Left lobe of liver (tissue), 2 donors: ENCODE measurements at regions not wholly inside any gene's neighbourhood (a gene's known extent, or its start where the extent isn't known, plus 50 kb on each side); places are given as distances from the start of the nearest gene placed in this dataset.
"Not testable (repeated sequence)": the region's sequence is repeated elsewhere in the genome, so short reads cannot be mapped to it uniquely, and the experiment has no call there.

Source experiments
- ATAC-seq: fragments of 200-7000 bp; cut with Tn5 transposase; one replicate; pipeline ENCODE4 v1.9.1; 2020; ENCODE audit warnings: mild to moderate bottlenecking, moderate library complexity
- DNase-seq: peaks from one replicate; pipeline ENCODE4 v3.0.0-alpha.2; 2020; ENCODE audit warnings: low spot score
- donor health status: DM: no; HTN: no; CAD: no; lungs with moderate emphysema.
- donor health status: DM: no; HTN: yes; CAD: no.

GRCh38 chr11:129631201-129631600, 184.4 kb upstream of the TMEM45B start:
- DNase-seq, result no peak
- ATAC-seq, result no peak

GRCh38 chr11:129636926-129637325, 178.7 kb upstream of the TMEM45B start:
- no peak for ATAC-seq

GRCh38 chr11:129637473-129637872, 178.2 kb upstream of the TMEM45B start:
- DNase-seq, result no peak
- no peak for ATAC-seq

More at GRCh38 chr11:129636926-129637325, 178.7 kb upstream of the TMEM45B start:
- no peak for DNase-seq

GRCh38 chr11:129637983-129638776, 177.5 kb upstream of the TMEM45B start:
- DNase-seq (no peak), ATAC-seq (no peak)

- DNase-seq, result no peak
Measured at GRCh38 chr11:129639300-129639699, 176.3 kb upstream of the TMEM45B start.

GRCh38 chr11:129640671-129641070, 175.0 kb upstream of the TMEM45B start:
- no peak for ATAC-seq
- no peak for DNase-seq

More at GRCh38 chr11:129639300-129639699, 176.3 kb upstream of the TMEM45B start:
- no peak for ATAC-seq

GRCh38 chr11:129643031-129643721, 172.5 kb upstream of the TMEM45B start:
- ATAC-seq (no peak), DNase-seq (no peak)

DNA sequence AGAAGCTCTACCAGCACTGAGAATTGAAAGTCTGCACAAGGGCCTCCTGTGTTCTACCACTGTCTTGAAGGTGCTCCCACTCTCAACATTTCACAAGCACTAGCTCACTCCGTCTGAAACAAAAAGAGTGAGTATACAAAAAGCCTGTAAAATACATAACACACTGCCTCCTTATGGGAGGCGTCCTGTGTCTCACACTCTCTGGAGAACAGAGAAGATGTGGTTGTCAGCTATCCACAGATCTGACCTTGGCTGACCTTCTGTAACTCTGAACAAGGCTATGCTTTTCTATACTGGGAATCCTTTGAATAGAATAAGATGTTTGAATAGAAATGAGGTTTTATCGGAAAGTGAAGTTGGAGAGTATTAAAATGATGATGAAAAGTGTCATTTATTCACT, 171.3 kb upstream of the TMEM45B start:
- no peak for DNase-seq
- no peak for ATAC-seq

- no peak for DNase-seq
- ATAC-seq, result no peak
Measured at GRCh38 chr11:129645943-129646342, 169.7 kb upstream of the TMEM45B start.

DNA sequence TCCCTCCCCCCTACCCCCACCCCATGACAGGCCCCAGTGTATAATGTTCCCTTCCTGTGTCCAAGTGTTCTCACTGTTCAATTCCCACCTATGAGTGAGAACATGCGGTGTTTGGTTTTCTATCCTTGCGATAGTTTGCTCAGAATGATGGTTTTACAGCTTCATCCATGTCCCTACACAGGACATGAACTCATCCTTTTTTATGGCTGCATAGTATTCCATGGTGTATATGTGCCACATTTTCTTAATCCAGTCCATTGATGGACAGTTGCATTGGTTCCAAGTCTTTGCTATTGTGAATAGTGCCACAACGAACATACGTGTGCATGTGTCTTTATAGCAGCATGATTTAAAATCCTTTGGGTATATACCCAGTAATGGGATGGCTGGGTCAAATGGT, 165.6 kb upstream of the TMEM45B start:
- not testable (repeated sequence) for DNase-seq, ATAC-seq

- DNase-seq, result no peak
- no peak for ATAC-seq
Measured at GRCh38 chr11:129652835-129653234, 162.8 kb upstream of the TMEM45B start.

DNA sequence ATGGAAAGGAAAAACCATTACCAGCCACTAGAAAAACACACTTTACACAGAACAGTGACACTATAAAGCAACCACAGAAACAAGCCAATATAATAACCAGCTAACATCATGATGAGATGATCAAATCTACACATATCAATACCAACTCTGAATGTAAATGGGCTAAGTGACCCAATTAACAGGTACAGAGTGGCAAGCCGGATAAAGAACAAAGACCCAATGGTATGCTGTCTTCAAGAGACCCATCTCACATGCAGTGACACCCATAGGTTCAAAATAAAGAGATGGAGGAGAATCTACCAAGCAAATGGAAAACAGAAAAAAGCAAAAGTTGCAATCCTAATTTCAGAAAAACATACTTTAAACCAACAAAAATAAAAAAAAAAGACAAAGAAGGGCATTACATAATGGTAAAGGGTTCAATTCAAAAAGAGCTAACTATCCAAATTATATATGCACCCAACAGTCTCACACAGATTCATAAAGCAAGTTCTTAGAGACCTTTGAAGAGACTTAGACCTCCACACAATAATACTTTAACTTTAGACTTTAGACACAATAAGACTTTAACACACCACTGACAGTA, 160.3 kb upstream of the TMEM45B start:
- no peak for ATAC-seq

DNA sequence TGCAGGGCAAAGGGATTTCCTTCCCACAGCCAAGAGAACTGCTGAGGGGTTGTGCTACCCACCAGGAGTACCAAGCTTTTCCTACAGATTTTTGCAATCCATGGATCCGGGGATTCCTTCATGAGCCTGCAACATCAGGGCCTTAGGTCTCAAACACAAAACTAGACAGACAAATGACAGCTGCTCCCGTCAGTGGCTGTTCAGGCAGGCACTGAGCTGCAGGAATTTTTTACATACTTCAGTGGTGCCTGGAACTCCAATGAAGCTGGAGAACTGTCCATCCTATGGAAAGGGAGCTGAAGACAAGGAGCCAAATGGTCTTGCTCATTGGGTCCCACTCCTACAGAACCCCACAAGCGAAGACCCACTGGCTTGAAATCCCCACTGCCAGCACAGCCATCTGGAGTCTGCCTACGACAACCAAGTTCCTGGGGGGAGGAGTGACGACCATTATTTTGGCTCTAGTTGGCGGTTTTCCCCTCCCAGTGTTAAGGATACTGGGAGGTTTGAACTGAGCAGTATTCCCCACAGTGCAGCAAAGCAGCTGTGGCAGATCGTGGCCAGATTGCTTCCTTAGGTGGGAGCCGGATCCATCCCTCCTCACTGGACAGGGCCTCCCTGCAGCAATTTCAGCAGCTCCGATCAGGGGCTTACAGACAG, 157.7 kb upstream of the TMEM45B start:
- ATAC-seq (no peak), DNase-seq (no peak)

More for the DNA sequence above, 160.3 kb upstream of the TMEM45B start:
- no peak for DNase-seq

DNA sequence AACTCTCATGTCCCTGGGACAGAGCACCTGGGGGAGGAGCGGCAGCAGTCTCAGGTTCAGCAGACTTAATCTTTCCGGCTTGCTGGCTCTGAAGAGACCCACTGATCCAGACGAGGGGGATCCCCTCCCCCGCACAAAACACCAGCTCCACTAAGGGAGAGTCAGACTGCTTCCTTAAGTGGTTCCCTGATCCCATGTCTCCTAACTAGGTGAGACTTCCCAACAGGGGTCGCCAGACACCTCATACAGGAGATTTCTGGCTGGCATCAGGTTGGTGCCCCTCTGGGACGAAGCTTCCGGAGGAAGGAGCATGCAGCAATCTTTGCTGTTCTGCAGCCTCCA, 157.2 kb upstream of the TMEM45B start:
- no peak for ATAC-seq
- no peak for DNase-seq

GRCh38 chr11:129680907-129681306, 134.7 kb upstream of the TMEM45B start:
- DNase-seq (no peak), ATAC-seq (no peak)

DNA sequence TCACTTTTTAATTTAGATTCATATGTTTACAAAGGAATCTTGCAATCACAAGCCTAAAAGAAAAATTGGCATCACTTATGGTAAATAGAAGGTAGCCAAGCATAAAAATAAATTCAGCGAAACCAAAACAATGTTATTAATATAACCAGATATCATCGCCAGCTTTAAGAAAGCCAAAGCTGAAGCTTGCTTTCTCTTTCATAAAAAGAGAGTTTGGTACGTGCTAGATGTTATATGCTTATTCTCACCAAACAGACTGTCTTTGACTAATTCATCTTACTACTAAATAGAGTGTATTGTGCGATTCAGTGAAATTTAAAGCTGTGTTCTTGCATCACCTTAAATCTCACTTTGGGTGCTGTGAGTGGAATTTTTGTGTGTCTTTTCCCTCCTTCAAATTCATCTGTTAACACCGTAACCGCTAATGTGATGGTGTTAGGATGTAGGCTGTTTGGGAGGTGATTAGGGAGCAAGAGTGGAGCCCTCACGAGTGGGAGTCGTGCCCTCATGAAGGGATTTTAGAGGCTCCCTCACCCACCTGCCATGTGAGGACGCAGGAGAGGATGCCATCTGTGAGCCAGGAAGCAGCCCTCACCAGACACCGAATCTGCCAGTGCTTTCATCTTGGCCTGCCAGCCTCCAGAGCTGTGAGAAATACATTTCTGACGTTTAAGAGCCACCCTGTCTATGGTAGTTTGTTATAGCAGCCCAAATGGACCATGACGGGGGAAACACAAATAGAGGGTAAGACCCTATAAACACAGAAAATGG, 134.1 kb upstream of the TMEM45B start:
- no peak for ATAC-seq

DNA sequence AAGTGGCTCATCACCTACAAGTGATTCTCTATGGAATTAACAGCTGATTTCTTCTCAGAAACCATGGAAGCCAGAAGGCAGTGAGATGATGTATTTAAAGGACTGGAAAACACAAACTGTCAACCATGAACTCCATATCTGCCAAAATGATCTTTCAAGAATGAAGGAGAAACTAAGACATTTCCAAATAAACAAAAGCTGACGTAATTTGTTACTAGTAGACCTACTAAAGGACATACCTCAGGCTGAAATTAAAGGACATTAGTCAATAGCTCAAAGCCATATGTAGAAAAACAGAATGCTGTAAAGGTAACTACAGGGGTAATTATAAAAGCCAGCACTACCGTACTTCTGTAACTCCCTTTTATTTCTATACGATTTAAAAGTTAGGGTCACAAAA, 129.4 kb upstream of the TMEM45B start:
- ATAC-seq (no peak), DNase-seq (no peak)

More for the DNA sequence above, 134.1 kb upstream of the TMEM45B start:
- DNase-seq, result no peak

- DNase-seq, result no peak
- ATAC-seq, result no peak
Measured at GRCh38 chr11:129691142-129691541, 124.5 kb upstream of the TMEM45B start.

DNA sequence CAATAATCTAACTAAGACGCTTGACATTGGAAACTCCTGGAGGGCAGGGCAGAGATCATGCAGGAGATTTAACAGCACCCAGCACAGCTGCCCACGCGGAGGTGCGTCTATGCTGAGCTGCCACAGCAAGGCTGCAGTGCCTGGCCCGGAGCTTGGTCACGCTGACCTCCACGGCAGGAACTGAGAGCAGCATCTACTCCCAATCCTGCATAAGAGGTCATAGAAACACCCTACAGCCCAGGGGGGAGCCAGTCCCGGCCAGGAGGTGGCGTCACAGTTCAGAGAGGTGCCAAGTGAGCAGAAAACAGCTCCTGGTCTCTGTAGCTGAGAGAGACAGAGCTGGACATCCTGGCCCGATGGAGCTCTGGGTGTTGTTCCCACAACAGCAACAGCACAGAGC, 121.1 kb upstream of the TMEM45B start:
- ATAC-seq (peak; percentile 62), DNase-seq (no peak)

GRCh38 chr11:129694966-129695365, 120.7 kb upstream of the TMEM45B start:
- ATAC-seq (no peak), DNase-seq (no peak)
